WTC11 (cell line): ENCODE measurements at regions not wholly inside any gene's neighbourhood (a gene's known extent, or its start where the extent isn't known, plus 50 kb on each side); places are given as distances from the start of the nearest gene placed in this dataset.

Source experiments
- ATAC-seq: fragments of 200-7000 bp; cut with Tn5 transposase; 2 replicates; pipeline ENCODE4 v1.10.0; 2021; ENCODE audit warnings: mild to moderate bottlenecking, moderate library complexity
- CTCF ChIA-PET: fragments of 300-600 bp; sonication (Branson Sonifier 250); formaldehyde crosslinking; loops from one replicate; lab custom pipeline; 2021; ENCODE audit warnings: antibody characterized with exemption; lab: Charles Lee
- POLR2A ChIA-PET: fragments of 350-600 bp; sonication (Branson Sonifier 250); formaldehyde crosslinking; loops from one replicate; lab custom pipeline; 2021; ENCODE audit warnings: antibody characterized with exemption; lab: Charles Lee
- DNase-seq: peaks from one replicate; pipeline ENCODE4 v3.0.0; 2021; ENCODE audit warnings: low spot score
- H3K27ac Mint-ChIP-seq: 2 replicates; pipeline ENCODE4 v1.8.0; 2021; ENCODE audit warnings: mixed read lengths
- H3K27me3 Mint-ChIP-seq: 2 replicates; pipeline ENCODE4 v1.8.0; 2021; ENCODE audit warnings: low read depth, mild to moderate bottlenecking, moderate library complexity, mixed read lengths
- H3K36me3 Mint-ChIP-seq: 2 replicates; pipeline ENCODE4 v1.8.0; 2021; ENCODE audit warnings: mixed read lengths
- H3K4me1 Mint-ChIP-seq: 2 replicates; pipeline ENCODE4 v1.8.0; 2022; ENCODE audit warnings: mixed read lengths
- H3K4me3 Mint-ChIP-seq: 2 replicates; pipeline ENCODE4 v1.8.0; 2021; ENCODE audit warnings: mild to moderate bottlenecking, moderate library complexity, mixed read lengths
- H3K9me3 Mint-ChIP-seq: 2 replicates; pipeline ENCODE4 v1.8.0; 2021; ENCODE audit warnings: mixed read lengths
- ETV6 ChIP-seq: sonication (generic); formaldehyde crosslinking; IDR thresholded peaks from 2 replicates; pipeline ENCODE4 v1.8.1; 2022; ENCODE audit warnings: mild to moderate bottlenecking, missing genetic modification reagents
- FOXK1 ChIP-seq: sonication (generic); formaldehyde crosslinking; IDR thresholded peaks from 2 replicates; pipeline ENCODE4 v1.8.0; 2022; ENCODE audit warnings: mild to moderate bottlenecking, moderate library complexity, missing genetic modification reagents
- IRF2 ChIP-seq: sonication (generic); formaldehyde crosslinking; IDR thresholded peaks from 2 replicates; pipeline ENCODE4 v1.8.0; 2022; ENCODE audit warnings: low read depth, missing genetic modification reagents, borderline replicate concordance
- NFE2L1 ChIP-seq: sonication (generic); formaldehyde crosslinking; IDR thresholded peaks from 2 replicates; pipeline ENCODE4 v1.8.1; 2023; ENCODE audit warnings: missing genetic modification reagents
- NR1H2 ChIP-seq: sonication (generic); formaldehyde crosslinking; IDR thresholded peaks from 2 replicates; pipeline ENCODE4 v1.9.0; 2021; ENCODE audit warnings: mild to moderate bottlenecking, moderate library complexity, missing genetic modification reagents
- NR3C1 ChIP-seq: sonication (generic); formaldehyde crosslinking; conservative IDR thresholded peaks from 2 replicates; pipeline ENCODE4 v1.8.1; 2023; ENCODE audit warnings: low read depth, mild to moderate bottlenecking, missing genetic modification reagents
- PRRX2 ChIP-seq: fragments of 250-450 bp; sonication (Bioruptor Pico); IDR thresholded peaks from 2 replicates; pipeline ENCODE4 v1.8.0; 2021; ENCODE audit warnings: mild to moderate bottlenecking
- RORB ChIP-seq: fragments of 250-450 bp; sonication (Bioruptor Pico); IDR thresholded peaks from 2 replicates; pipeline ENCODE4 v1.9.0; 2021; ENCODE audit warnings: mild to moderate bottlenecking
- SMAD4 ChIP-seq: sonication (generic); formaldehyde crosslinking; IDR thresholded peaks from 2 replicates; pipeline ENCODE4 v1.8.0; 2022; ENCODE audit warnings: mild to moderate bottlenecking, missing genetic modification reagents
- TEAD1 ChIP-seq: sonication (generic); formaldehyde crosslinking; IDR thresholded peaks from 2 replicates; pipeline ENCODE4 v1.8.0; 2022; ENCODE audit warnings: mild to moderate bottlenecking, missing genetic modification reagents
- ZNF396 ChIP-seq: fragments of 250-450 bp; sonication (Bioruptor Pico); IDR thresholded peaks from 2 replicates; pipeline ENCODE4 v1.8.0; 2021; ENCODE audit warnings: mild to moderate bottlenecking, moderate library complexity, borderline replicate concordance
- TF ChIP-seq, protein P1 (sequence below): sonication (generic); formaldehyde crosslinking; conservative IDR thresholded peaks from 2 replicates; pipeline ENCODE4 v1.8.1; 2023; ENCODE audit warnings: mild to moderate bottlenecking, low read depth, missing genetic modification reagents, moderate library complexity
- TF ChIP-seq, protein P2 (sequence below): fragments of 250-450 bp; sonication (Bioruptor Pico); IDR thresholded peaks from 2 replicates; pipeline ENCODE4 v1.9.0; 2021; ENCODE audit warnings: moderate library complexity, mild to moderate bottlenecking, inconsistent platforms, borderline replicate concordance
- TF ChIP-seq, protein P3 (sequence below): sonication (generic); formaldehyde crosslinking; IDR thresholded peaks from 2 replicates; pipeline ENCODE4 v1.8.1; 2022; ENCODE audit warnings: low read depth, mild to moderate bottlenecking, moderate library complexity, missing genetic modification reagents, borderline replicate concordance
- TF ChIP-seq, protein P4 (sequence below): sonication (generic); formaldehyde crosslinking; conservative IDR thresholded peaks from 2 replicates; pipeline ENCODE4 v1.8.1; 2022; ENCODE audit warnings: mild to moderate bottlenecking, missing genetic modification reagents
- TF ChIP-seq, protein P5 (sequence below): sonication (generic); formaldehyde crosslinking; IDR thresholded peaks from 2 replicates; pipeline ENCODE4 v1.8.1; 2023; ENCODE audit warnings: mild to moderate bottlenecking, moderate library complexity, missing genetic modification reagents
- TF ChIP-seq, protein P6 (sequence below): sonication (generic); formaldehyde crosslinking; IDR thresholded peaks from 2 replicates; pipeline ENCODE4 v1.8.0; 2022; ENCODE audit warnings: mild to moderate bottlenecking, missing genetic modification reagents
- TF ChIP-seq, protein P7 (sequence below): sonication (generic); formaldehyde crosslinking; IDR thresholded peaks from 2 replicates; pipeline ENCODE4 v1.8.0; 2023; ENCODE audit warnings: mild to moderate bottlenecking, missing genetic modification reagents
- TF ChIP-seq, protein P8 (sequence below): sonication (generic); formaldehyde crosslinking; IDR thresholded peaks from 2 replicates; pipeline ENCODE4 v1.8.0; 2022; ENCODE audit warnings: mild to moderate bottlenecking, missing genetic modification reagents

DNA sequence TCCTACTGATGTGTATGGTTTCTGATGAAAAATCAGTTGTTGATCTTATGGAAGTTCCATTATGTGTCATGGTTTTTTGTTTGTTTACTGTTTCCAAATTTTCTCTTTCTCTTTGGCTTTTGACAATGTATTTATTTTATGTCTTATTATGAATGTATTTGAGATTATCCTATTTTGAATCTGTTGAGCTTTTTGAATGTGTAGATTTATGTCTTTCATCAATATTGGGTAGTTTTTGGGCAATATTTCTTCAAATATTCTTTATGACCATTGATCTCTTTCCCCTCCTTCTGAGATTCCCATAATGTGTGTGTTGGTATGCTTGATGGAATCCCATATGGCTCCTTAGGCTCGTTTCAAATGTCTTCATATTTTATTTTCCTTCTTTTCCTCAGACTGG, 80.5 kb upstream of the FAM47C start:
- no peak for TF ChIP-seq SMAD4 (CRISPR knock-in tag)
- TF ChIP-seq RORB (CRISPR knock-in tag), result no peak
- TF ChIP-seq TEAD1 (CRISPR knock-in tag), result no peak
- TF ChIP-seq, protein P1, sequence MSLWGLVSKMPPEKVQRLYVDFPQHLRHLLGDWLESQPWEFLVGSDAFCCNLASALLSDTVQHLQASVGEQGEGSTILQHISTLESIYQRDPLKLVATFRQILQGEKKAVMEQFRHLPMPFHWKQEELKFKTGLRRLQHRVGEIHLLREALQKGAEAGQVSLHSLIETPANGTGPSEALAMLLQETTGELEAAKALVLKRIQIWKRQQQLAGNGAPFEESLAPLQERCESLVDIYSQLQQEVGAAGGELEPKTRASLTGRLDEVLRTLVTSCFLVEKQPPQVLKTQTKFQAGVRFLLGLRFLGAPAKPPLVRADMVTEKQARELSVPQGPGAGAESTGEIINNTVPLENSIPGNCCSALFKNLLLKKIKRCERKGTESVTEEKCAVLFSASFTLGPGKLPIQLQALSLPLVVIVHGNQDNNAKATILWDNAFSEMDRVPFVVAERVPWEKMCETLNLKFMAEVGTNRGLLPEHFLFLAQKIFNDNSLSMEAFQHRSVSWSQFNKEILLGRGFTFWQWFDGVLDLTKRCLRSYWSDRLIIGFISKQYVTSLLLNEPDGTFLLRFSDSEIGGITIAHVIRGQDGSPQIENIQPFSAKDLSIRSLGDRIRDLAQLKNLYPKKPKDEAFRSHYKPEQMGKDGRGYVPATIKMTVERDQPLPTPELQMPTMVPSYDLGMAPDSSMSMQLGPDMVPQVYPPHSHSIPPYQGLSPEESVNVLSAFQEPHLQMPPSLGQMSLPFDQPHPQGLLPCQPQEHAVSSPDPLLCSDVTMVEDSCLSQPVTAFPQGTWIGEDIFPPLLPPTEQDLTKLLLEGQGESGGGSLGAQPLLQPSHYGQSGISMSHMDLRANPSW (CRISPR knock-in tag), result no peak
- TF ChIP-seq FOXK1 (CRISPR knock-in tag), result no peak
- TF ChIP-seq, protein P2, sequence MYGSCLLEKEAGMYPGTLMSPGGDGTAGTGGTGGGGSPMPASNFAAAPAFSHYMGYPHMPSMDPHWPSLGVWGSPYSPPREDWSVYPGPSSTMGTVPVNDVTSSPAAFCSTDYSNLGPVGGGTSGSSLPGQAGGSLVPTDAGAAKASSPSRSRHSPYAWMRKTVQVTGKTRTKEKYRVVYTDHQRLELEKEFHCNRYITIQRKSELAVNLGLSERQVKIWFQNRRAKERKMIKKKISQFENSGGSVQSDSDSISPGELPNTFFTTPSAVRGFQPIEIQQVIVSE, result no peak
- TF ChIP-seq ZNF396, result no peak
- TF ChIP-seq, all 79 proteins: peak for 0
- no peak for ATAC-seq
- CTCF ChIA-PET, result no interaction called here

DNA sequence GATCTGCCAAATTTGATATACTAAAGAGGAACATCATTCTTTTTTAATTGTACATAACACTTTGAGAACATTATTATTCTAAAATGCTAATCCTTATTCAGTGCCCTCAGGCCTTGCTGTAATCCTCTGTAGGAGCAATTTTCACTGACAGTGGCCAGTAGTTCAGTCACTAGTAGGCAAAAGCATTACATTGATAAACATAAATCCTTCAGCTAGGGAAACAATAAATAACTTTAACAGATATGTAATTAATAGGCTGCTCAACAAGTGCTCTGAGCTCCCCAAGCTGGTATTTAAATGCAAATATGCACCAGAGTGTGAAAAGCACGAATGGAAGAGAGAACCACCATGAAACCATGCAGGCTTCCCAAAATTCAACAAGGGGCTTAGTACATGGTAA, 77.7 kb upstream of the FAM47C start:
- ATAC-seq, result no peak
- TF ChIP-seq ETV6 (CRISPR knock-in tag), result no peak
- TF ChIP-seq, protein P3, sequence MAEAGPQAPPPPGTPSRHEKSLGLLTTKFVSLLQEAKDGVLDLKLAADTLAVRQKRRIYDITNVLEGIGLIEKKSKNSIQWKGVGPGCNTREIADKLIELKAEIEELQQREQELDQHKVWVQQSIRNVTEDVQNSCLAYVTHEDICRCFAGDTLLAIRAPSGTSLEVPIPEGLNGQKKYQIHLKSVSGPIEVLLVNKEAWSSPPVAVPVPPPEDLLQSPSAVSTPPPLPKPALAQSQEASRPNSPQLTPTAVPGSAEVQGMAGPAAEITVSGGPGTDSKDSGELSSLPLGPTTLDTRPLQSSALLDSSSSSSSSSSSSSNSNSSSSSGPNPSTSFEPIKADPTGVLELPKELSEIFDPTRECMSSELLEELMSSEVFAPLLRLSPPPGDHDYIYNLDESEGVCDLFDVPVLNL, result no peak
- no peak for TF ChIP-seq NFE2L1 (CRISPR knock-in tag)
- no peak for TF ChIP-seq PRRX2
- TF ChIP-seq NR1H2 (CRISPR knock-in tag), result no peak
- TF ChIP-seq, protein P4, sequence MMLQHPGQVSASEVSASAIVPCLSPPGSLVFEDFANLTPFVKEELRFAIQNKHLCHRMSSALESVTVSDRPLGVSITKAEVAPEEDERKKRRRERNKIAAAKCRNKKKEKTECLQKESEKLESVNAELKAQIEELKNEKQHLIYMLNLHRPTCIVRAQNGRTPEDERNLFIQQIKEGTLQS (CRISPR knock-in tag), result no peak
- TF ChIP-seq, protein P5, sequence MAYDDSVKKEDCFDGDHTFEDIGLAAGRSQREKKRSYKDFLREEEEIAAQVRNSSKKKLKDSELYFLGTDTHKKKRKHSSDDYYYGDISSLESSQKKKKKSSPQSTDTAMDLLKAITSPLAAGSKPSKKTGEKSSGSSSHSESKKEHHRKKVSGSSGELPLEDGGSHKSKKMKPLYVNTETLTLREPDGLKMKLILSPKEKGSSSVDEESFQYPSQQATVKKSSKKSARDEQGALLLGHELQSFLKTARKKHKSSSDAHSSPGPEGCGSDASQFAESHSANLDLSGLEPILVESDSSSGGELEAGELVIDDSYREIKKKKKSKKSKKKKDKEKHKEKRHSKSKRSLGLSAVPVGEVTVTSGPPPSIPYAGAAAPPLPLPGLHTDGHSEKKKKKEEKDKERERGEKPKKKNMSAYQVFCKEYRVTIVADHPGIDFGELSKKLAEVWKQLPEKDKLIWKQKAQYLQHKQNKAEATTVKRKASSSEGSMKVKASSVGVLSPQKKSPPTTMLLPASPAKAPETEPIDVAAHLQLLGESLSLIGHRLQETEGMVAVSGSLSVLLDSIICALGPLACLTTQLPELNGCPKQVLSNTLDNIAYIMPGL (CRISPR knock-in tag), result no peak
- TF ChIP-seq, protein P6, sequence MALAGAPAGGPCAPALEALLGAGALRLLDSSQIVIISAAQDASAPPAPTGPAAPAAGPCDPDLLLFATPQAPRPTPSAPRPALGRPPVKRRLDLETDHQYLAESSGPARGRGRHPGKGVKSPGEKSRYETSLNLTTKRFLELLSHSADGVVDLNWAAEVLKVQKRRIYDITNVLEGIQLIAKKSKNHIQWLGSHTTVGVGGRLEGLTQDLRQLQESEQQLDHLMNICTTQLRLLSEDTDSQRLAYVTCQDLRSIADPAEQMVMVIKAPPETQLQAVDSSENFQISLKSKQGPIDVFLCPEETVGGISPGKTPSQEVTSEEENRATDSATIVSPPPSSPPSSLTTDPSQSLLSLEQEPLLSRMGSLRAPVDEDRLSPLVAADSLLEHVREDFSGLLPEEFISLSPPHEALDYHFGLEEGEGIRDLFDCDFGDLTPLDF, result no peak
- no peak for TF ChIP-seq NR3C1 (CRISPR knock-in tag)
- TF ChIP-seq RORB (CRISPR knock-in tag), result no peak
- TF ChIP-seq, protein P7, sequence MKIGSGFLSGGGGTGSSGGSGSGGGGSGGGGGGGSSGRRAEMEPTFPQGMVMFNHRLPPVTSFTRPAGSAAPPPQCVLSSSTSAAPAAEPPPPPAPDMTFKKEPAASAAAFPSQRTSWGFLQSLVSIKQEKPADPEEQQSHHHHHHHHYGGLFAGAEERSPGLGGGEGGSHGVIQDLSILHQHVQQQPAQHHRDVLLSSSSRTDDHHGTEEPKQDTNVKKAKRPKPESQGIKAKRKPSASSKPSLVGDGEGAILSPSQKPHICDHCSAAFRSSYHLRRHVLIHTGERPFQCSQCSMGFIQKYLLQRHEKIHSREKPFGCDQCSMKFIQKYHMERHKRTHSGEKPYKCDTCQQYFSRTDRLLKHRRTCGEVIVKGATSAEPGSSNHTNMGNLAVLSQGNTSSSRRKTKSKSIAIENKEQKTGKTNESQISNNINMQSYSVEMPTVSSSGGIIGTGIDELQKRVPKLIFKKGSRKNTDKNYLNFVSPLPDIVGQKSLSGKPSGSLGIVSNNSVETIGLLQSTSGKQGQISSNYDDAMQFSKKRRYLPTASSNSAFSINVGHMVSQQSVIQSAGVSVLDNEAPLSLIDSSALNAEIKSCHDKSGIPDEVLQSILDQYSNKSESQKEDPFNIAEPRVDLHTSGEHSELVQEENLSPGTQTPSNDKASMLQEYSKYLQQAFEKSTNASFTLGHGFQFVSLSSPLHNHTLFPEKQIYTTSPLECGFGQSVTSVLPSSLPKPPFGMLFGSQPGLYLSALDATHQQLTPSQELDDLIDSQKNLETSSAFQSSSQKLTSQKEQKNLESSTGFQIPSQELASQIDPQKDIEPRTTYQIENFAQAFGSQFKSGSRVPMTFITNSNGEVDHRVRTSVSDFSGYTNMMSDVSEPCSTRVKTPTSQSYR (CRISPR knock-in tag), result no peak
- TF ChIP-seq, protein P8, sequence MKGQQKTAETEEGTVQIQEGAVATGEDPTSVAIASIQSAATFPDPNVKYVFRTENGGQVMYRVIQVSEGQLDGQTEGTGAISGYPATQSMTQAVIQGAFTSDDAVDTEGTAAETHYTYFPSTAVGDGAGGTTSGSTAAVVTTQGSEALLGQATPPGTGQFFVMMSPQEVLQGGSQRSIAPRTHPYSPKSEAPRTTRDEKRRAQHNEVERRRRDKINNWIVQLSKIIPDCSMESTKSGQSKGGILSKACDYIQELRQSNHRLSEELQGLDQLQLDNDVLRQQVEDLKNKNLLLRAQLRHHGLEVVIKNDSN, result no peak
- TF ChIP-seq IRF2 (CRISPR knock-in tag), result no peak
- TF ChIP-seq, all 79 proteins: peak for 0
- H3K27me3 Mint-ChIP-seq, result no peaks in the 10 kb centered on the region
- no peak overlapping the region for H3K27ac Mint-ChIP-seq
- H3K4me3 Mint-ChIP-seq, result no peak overlapping the region
- POLR2A ChIA-PET, result no interaction called here
- H3K36me3 Mint-ChIP-seq, result peaks cover 2% of the 10 kb centered on the region; the same call in 1 of the 2 replicates
- CTCF ChIA-PET, result no interaction called here
- DNase-seq, result no peak
- 0 out of 2 replicates have a peak, but pooled peaks cover 3% of the 10 kb centered on the region for H3K4me1 Mint-ChIP-seq
- peaks cover 21% of the 10 kb centered on the region; the same call in 1 of the 2 replicates for H3K9me3 Mint-ChIP-seq

More for the DNA sequence above, 80.5 kb upstream of the FAM47C start:
- peaks cover 21% of the 10 kb centered on the region; the same call in 1 of the 2 replicates for H3K9me3 Mint-ChIP-seq
- H3K27me3 Mint-ChIP-seq, result no peaks in the 10 kb centered on the region
- 0 out of 2 replicates have a peak, but pooled peaks cover 3% of the 10 kb centered on the region for H3K4me1 Mint-ChIP-seq
- H3K4me3 Mint-ChIP-seq, result no peak overlapping the region
- no peak overlapping the region for H3K27ac Mint-ChIP-seq
- DNase-seq, result no peak
- POLR2A ChIA-PET, result no interaction called here
- H3K36me3 Mint-ChIP-seq, result peaks cover 2% of the 10 kb centered on the region; the same call in 1 of the 2 replicates
